ENCODE measurements at regions not wholly inside any gene's neighbourhood (a gene's known extent, or its start where the extent isn't known, plus 50 kb on each side); places are given as distances from the start of the nearest gene placed in this dataset.
"Not testable (repeated sequence)": the region's sequence is repeated elsewhere in the genome, so short reads cannot be mapped to it uniquely, and the experiment has no call there.

DNA sequence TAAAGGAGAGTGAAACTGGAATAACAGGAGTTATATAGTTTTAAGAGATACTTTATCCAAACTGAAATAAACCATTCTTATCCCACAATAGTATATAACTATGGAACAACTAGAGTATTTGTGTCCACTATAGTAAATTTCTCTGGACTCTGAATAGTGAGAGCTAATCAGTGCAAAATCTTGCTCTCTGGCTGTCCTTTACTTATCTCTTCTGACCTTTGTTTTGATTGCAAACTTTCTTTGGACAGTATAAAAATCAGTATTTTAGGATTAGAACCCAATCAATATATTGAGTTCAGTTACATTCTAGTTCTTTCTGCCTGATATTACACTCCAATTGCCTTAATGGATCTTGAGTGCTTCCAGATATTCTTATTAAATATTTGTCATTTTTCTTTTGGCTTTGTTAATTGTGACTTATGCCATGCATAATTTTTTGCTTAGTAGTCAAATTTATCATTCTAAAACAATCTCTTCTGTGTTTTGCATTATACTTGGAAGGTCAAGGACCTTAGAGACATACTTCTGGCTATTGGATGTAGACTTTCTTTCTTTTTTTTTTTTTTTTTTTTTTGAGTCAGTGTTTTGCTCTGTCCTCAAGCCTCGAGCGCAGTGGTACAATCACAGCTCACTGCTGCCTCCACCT lies 89.9 kb upstream of the AMN1 start:
- no peak for DNase-seq

DNA sequence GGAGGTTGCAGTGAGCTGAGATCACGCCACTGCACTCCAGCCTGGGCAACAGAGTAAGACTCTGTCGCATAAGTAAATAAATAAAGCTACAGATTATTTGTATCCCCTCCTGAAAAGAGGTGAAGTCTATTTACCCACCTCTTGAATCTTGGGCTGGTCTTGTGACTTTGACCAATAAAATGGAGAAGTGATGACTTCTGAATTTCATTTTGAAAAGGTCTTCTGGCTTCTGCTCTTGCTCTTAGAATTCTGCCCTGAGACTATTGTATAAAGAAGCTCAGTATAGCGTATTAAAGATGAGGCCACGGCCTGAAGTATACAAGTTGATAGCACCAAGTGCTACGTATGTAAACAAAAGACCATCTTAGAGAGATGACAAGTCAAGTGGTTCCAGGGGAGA lies 88.3 kb upstream of the AMN1 start:
- DNase-seq, result no peak

GRCh38 chr12:31815096-31815495 lies 86.3 kb upstream of the AMN1 start:
- DNase-seq, result no peak

DNA sequence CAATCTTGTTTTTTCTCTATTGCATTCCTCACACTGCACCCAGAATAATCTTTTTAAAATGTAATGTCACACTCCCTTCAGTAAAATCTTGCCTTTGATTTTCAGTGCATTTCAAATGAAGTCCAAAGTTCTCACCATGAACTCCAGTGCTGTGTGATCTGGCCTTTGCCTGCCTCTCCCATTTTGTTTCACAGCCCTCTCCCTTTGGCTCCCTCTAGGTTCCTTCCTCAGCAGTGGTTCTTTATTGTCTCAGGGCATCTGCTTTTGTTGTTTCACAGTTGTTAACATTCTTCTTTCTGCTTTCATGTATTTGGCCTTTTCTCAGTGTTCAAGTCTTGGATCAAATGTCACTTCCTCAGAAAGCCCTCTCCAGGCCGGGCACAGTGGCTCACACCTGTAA lies 84.5 kb upstream of the AMN1 start:
- no peak for DNase-seq

GRCh38 chr12:31807773-31808097 lies 78.9 kb upstream of the AMN1 start:
- no peak for DNase-seq

DNA sequence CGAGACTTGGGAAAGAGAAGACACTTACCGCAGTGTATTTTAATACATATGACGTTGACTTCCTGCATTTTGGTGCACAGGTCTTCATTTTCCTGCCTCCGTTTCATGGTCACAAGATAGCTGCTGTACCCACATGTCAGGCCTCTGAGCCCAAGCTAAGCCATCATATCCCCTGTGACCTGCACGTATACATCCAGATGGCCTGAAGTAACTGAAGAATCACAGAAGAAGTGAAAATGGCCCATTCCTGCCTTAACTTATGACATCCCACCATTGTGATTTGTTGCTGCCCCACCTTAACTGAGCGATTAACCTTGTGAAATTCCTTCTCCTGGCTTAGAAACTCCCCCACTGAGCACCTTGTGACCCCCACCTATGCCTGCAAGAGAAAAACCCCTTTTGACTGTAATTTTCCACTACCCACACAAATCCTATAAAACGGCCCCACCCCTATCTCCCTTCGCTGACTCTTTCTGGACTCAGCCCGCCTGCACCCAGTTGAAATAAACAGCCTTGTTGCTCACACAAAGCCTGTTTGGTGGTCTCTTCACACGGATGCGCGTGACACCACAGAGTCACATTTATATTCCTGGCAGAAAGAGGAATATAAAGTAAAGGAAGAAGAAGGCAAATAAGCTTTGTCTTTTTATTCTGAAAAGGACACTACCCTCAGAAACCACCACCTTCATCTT lies 78.4 kb upstream of the AMN1 start:
- DNase-seq, result not testable (repeated sequence)

GRCh38 chr12:31805681-31806080 lies 76.9 kb upstream of the AMN1 start:
- DNase-seq, result not testable (repeated sequence)

DNA sequence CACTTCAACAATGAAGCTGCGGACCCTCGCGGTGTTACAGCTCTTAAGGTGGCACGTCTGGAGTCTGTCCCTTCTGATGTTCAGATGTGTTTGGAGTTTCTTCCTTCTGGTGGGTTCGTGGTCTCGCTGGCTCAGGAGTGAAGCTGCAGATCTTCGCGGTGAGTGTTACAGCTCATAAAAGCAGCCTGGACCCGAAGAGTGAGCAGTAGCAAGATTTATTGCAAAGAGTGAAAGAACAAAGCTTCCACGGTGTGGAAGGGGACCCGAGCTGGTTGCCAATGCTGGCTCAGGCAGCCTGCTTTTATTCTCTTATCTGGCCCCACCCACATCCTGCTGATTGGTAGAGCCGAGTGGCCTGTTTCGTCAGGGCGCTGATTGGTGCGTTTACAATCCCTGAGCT lies 75.9 kb upstream of the AMN1 start:
- not testable (repeated sequence) for DNase-seq

DNA sequence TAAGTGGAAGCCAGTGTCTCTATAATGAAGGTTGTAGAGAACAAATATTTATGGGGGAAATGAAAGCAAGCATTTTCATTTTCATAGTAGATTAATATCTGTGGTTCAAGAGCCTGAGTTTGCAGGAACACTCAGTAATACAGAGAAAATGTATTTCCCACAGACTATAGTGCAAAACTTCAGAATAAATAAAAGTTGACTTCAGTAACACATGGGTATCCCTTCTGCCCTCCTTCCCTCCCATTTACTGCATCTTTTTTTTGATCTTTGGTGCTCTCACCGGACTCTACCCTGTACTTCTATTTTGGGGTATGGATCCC lies 75.3 kb upstream of the AMN1 start:
- no peak for DNase-seq

DNA sequence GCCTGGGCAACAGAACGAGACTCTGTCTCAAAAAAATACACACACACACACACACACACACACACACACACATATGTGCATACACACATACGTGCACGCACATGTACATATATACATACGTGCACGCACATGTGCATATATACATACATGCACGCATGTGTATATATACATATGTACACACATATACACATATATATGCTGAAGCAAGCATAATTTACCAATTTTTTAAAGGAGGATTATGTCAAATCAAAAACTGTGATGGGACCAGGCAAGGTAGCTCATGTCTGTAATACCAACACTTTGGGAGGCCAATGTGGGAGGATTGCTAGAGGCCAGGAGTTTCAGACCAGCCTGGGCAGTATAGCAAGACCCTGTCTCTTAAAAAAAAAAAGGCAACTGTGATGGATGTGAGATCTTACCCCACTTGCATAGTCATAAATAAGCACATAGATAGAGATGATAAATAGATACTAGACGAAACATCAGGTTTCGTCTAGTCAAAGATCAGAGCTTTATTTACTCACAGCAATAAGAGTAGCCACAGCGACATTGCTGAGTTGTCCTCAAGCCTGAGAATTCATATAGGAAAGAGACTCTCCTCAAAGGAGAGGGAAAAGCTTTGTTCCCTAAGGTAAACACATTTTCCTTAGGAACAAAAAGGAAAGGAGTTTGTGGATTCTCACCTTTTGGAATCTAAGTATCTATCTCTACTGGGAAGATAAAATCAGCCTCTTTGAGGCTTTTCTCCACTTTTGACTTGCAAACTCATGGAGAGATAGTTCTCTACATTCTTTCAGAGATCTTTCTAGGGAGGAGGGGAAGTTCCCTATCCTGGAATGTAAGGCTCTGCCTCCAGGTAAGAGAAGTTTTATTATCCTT lies 74.7 kb upstream of the AMN1 start:
- DNase-seq, result no peak

- no peak for DNase-seq
Measured at GRCh38 chr12:31801872-31802271, 73.1 kb upstream of the AMN1 start.

GRCh38 chr12:31797230-31797872 lies 68.5 kb upstream of the AMN1 start:
- DNase-seq, result no peak

DNA sequence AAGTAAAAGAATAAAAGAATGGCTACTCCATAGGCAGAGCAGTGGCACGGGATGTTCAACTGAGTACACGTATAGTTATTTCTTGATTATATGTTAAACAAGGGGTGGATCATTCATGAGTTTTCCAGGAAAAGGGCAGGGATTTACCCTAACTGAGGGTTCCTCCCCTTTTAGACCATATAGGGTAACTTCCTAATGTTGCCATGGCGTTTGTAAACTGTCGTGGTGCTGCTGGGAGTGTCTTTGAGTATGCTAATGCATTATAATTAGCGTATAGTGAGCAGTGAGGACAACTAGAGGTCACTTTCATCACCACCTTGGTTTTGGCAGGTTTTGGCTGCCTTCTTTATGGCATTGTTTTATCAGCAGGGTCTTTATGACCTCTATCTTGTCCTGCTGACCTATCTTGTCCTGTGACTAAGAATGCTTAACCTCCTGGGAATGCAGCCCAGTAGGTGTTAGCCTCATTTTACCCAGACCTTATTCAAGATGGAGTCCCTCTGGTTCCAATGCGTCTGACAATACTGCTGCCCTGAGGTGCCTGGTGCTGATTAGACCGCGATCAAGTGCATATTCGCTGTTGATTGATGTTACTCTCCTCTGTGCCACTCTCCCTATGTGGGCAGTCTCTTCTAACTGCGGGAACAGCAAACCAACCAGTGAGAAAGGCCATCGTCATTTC lies 67.6 kb upstream of the AMN1 start:
- no peak for DNase-seq

DNA sequence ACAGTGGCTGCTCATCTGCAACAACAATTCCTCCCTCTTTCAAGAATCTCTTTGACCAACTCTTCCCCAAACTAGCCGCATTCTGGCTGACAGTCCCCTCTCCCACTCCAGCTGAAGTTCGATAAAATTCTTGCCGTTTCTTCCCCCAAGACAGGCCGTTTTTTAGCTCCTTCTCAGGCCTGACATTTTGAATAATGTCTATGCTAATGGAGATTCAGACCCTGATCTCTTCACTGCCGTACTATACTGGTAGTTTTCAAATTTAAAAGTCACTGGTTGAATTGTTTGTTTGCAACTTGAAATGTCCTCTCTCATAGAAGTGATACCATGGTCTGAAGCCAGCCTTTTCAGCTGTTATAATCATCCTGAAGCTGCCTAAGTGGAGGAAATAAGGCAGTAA lies 65.9 kb upstream of the AMN1 start:
- DNase-seq, result no peak

GRCh38 chr12:31791265-31791664 lies 62.4 kb upstream of the AMN1 start:
- not testable (repeated sequence) for DNase-seq

- DNase-seq, result no peak
Measured at GRCh38 chr12:31790759-31791158, 61.9 kb upstream of the AMN1 start.

DNA sequence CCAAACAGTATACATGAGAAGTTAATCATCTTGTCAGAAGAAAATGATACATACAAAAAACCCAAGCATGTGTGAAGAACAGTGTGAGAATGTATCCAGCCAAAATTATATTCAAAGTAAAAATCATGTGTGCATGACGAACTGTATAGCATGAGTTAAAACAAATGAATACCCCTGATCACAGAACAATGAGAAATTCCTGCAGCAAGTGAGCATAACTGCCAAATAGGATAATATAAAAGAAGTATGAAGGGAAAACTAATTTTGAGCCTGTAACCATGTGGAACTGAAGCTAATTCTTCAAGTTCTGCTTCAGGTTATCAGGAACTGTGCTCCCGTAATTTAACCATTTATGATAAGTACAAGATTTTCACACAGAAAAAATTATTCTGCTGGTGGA lies 56.5 kb upstream of the AMN1 start:
- DNase-seq, result no peak

DNA sequence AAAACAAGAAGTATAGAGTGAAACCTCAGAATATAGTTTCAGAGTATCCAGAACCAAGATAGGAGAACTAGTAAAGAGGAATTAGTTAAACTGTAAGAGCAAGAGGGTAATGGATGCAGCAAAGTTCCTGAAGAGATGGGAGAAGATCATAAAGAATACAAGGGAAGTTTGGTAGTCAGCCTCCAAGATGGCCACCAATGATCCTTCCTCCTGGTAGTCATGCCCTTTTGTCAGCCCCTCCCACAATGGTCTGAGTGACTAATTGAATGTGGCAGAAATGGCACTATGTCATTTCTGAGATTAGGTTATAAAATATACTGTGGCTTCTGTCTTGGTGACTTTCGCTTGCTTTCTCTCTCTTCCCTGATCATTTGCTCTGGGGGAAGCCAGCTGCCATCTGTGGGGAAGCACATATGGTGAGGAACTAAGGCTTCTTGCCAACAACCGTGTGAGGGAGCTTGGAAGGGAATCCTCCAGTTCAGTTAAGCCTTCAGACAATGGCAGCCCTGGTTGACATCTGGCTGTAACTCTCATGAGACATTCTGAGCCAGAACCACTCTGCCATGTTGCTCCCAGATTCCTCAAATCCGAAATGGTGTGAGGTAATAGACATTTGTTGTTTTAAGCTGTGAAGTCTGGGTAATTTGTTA lies 55.3 kb upstream of the AMN1 start:
- DNase-seq, result no peak

- no peak for DNase-seq
Measured at GRCh38 chr12:31783556-31783955, 54.7 kb upstream of the AMN1 start.

GRCh38 chr12:31781894-31782540 lies 53.2 kb upstream of the AMN1 start:
- DNase-seq, result no peak

DNA sequence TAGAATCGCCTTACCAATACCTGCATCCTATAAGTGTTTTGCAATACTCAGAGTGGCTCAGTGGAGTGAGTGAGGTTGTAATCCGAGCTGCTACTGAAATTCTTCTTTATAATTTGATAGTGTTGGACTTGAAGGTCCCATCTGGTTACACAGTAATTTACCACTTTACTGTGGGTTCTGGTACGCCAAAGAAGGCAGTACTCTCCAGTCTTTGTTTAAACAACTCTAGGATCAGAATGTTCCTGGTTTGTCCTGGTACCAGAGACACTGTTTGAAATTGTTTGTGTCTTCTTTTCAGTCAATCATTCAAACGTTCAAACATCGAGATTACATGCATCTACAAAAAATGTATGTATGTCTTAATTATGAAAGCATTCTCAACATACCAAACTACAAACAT lies 51.3 kb upstream of the AMN1 start:
- DNase-seq, result no peak

GRCh38 chr12:31778687-31779086 lies 49.9 kb upstream of the AMN1 start:
- DNase-seq, result no peak

Measured in NCI-H1417 treated with DMSO at 0.1 percent for 48 hours (cell line).